H1 (cell line): ENCODE measurements at regions not wholly inside any gene's neighbourhood (a gene's known extent, or its start where the extent isn't known, plus 50 kb on each side); places are given as distances from the start of the nearest gene placed in this dataset.

Experiments used
- ASH2L ChIP-seq: fragments of 200-600, 300-600 bp; sonication (generic); IDR thresholded peaks from one replicate; pipeline ENCODE4 v1.7.1; 2017; ENCODE audit warnings: low read length
- CBX5 ChIP-seq: fragments of 300-800, 300-1000 bp; sonication (generic); IDR thresholded peaks from 2 replicates; pipeline ENCODE4 v1.7.1; 2016; ENCODE audit warnings: antibody characterized with exemption, low read length, low read depth
- RFX5 ChIP-seq: IDR thresholded peaks from 2 replicates; pipeline ENCODE4 v1.6.1; 2011; ENCODE audit warnings: low read depth, low read length, improper control_type of control experiment, borderline replicate concordance
- TF ChIP-seq, protein P1 (sequence below): fragments of 300-600 bp; sonication (generic); IDR thresholded peaks from 2 replicates; pipeline ENCODE4 v1.7.1; 2012; ENCODE audit warnings: low read length, moderate library complexity, mild to moderate bottlenecking, inconsistent platforms; ENCODE audit not compliant: insufficient replicate concordance

DNA sequence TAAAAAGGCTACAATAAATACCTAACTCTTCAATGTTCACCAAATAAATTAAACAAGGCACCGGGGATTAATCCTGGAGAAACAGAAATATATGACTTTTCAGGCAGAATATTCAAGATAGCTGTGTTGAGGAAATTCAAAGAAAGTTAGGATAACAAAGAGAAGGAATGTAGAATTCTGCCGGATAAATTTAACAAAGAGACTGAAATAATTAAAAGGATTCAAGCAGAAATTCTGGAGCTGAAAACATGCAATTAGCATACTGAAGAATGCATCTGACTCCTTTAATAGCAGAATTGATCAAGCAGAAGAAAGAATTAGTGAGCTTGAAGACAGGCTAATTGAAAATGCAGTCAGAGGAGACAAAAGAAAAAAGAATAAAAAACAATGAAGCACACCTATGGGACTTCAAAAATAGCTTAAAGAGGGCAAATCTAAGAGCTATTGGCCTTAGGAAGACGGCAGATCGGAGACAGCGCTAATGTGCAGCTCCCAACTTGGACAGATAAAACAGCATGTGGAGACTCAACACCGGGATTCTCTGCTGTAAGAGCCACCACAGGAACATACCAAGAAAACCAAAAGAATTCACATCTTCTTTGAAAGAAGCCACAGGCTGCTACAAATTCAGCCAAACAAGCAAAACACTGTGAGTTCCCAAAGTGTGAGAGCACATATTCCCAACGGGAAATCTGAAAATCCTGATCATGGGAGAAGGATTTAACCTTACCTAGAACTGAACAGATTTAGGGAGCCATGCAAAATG, 1290.9 kb downstream of the PCDH18 start (continued):
- TF ChIP-seq RFX5 (no peak), CBX5 (no peak), ASH2L (no peak)
- TF ChIP-seq, protein P1, sequence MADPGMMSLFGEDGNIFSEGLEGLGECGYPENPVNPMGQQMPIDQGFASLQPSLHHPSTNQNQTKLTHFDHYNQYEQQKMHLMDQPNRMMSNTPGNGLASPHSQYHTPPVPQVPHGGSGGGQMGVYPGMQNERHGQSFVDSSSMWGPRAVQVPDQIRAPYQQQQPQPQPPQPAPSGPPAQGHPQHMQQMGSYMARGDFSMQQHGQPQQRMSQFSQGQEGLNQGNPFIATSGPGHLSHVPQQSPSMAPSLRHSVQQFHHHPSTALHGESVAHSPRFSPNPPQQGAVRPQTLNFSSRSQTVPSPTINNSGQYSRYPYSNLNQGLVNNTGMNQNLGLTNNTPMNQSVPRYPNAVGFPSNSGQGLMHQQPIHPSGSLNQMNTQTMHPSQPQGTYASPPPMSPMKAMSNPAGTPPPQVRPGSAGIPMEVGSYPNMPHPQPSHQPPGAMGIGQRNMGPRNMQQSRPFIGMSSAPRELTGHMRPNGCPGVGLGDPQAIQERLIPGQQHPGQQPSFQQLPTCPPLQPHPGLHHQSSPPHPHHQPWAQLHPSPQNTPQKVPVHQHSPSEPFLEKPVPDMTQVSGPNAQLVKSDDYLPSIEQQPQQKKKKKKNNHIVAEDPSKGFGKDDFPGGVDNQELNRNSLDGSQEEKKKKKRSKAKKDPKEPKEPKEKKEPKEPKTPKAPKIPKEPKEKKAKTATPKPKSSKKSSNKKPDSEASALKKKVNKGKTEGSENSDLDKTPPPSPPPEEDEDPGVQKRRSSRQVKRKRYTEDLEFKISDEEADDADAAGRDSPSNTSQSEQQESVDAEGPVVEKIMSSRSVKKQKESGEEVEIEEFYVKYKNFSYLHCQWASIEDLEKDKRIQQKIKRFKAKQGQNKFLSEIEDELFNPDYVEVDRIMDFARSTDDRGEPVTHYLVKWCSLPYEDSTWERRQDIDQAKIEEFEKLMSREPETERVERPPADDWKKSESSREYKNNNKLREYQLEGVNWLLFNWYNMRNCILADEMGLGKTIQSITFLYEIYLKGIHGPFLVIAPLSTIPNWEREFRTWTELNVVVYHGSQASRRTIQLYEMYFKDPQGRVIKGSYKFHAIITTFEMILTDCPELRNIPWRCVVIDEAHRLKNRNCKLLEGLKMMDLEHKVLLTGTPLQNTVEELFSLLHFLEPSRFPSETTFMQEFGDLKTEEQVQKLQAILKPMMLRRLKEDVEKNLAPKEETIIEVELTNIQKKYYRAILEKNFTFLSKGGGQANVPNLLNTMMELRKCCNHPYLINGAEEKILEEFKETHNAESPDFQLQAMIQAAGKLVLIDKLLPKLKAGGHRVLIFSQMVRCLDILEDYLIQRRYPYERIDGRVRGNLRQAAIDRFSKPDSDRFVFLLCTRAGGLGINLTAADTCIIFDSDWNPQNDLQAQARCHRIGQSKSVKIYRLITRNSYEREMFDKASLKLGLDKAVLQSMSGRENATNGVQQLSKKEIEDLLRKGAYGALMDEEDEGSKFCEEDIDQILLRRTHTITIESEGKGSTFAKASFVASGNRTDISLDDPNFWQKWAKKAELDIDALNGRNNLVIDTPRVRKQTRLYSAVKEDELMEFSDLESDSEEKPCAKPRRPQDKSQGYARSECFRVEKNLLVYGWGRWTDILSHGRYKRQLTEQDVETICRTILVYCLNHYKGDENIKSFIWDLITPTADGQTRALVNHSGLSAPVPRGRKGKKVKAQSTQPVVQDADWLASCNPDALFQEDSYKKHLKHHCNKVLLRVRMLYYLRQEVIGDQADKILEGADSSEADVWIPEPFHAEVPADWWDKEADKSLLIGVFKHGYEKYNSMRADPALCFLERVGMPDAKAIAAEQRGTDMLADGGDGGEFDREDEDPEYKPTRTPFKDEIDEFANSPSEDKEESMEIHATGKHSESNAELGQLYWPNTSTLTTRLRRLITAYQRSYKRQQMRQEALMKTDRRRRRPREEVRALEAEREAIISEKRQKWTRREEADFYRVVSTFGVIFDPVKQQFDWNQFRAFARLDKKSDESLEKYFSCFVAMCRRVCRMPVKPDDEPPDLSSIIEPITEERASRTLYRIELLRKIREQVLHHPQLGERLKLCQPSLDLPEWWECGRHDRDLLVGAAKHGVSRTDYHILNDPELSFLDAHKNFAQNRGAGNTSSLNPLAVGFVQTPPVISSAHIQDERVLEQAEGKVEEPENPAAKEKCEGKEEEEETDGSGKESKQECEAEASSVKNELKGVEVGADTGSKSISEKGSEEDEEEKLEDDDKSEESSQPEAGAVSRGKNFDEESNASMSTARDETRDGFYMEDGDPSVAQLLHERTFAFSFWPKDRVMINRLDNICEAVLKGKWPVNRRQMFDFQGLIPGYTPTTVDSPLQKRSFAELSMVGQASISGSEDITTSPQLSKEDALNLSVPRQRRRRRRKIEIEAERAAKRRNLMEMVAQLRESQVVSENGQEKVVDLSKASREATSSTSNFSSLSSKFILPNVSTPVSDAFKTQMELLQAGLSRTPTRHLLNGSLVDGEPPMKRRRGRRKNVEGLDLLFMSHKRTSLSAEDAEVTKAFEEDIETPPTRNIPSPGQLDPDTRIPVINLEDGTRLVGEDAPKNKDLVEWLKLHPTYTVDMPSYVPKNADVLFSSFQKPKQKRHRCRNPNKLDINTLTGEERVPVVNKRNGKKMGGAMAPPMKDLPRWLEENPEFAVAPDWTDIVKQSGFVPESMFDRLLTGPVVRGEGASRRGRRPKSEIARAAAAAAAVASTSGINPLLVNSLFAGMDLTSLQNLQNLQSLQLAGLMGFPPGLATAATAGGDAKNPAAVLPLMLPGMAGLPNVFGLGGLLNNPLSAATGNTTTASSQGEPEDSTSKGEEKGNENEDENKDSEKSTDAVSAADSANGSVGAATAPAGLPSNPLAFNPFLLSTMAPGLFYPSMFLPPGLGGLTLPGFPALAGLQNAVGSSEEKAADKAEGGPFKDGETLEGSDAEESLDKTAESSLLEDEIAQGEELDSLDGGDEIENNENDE = no peak
